Neuronal stem cell (in vitro differentiated cells): ENCODE measurements at regions not wholly inside any gene's neighbourhood (a gene's known extent, or its start where the extent isn't known, plus 50 kb on each side); places are given as distances from the start of the nearest gene placed in this dataset.

Source experiments
- DNase-seq: peaks from one replicate; pipeline ENCODE4 v3.0.0-alpha.2; 2013; ENCODE audit warnings: low spot score
- H2AFZ ChIP-seq: one replicate; pipeline ENCODE4 v1.6.1; 2013; ENCODE audit warnings: mild to moderate bottlenecking, low read length, inconsistent platforms
- H2AK5ac ChIP-seq: 2 replicates; pipeline ENCODE4 v1.6.1; 2013; ENCODE audit warnings: low read depth, mild to moderate bottlenecking, inconsistent platforms, low read length, moderate library complexity, mixed read lengths
- H2BK120ac ChIP-seq: 2 replicates; pipeline ENCODE4 v1.6.1; 2013; ENCODE audit warnings: low read depth, mild to moderate bottlenecking, inconsistent platforms, low read length, moderate library complexity, mixed read lengths
- H2BK12ac ChIP-seq: one replicate; pipeline ENCODE4 v1.6.1; 2013; ENCODE audit warnings: low read length, inconsistent platforms
- H2BK15ac ChIP-seq: 2 replicates; pipeline ENCODE4 v1.6.1; 2013; ENCODE audit warnings: mild to moderate bottlenecking, low read length, inconsistent platforms, mixed read lengths
- H2BK5ac ChIP-seq: one replicate; pipeline ENCODE4 v1.6.1; 2013; ENCODE audit warnings: inconsistent platforms, mild to moderate bottlenecking, low read length, moderate library complexity
- H3K14ac ChIP-seq: one replicate; pipeline ENCODE4 v1.6.1; 2013; ENCODE audit warnings: low read length, inconsistent platforms
- H3K18ac ChIP-seq: 2 replicates; pipeline ENCODE4 v1.6.1; 2013; ENCODE audit warnings: low read length, inconsistent platforms
- H3K23ac ChIP-seq: 2 replicates; pipeline ENCODE4 v1.6.1; 2013; ENCODE audit warnings: low read depth, mild to moderate bottlenecking, mixed read lengths, low read length, inconsistent platforms; ENCODE audit not compliant: poor library complexity
- H3K27ac ChIP-seq: replicated peaks from 3 replicates; pipeline ENCODE4 v1.5.1; 2013; ENCODE audit warnings: low read length, inconsistent platforms
- H3K27me3 ChIP-seq, 3 experiments: 2 replicates each; pipeline ENCODE4 v1.6.1; 2013; ENCODE audit warnings: low read length in 3 of 3, mild to moderate bottlenecking in 2 of 3, inconsistent platforms in 1 of 3, low read depth in 1 of 3, mixed read lengths in 1 of 3, moderate library complexity in 1 of 3; ENCODE audit not compliant: control insufficient read depth in 3 of 3, insufficient read depth in 3 of 3
- H3K36me3 ChIP-seq, 2 donors: replicated peaks in 1 of 2; 2 replicates each; pipeline ENCODE4 v1.6.1; 2013; ENCODE audit warnings: low read length in 2 of 2; ENCODE audit not compliant: control insufficient read depth in 2 of 2, insufficient read depth in 2 of 2
- H3K4ac ChIP-seq: 2 replicates; pipeline ENCODE4 v1.6.1; 2013; ENCODE audit warnings: inconsistent platforms, mild to moderate bottlenecking, low read length, moderate library complexity
- H3K4me1 ChIP-seq, 2 donors: 1 replicate in 1 of 2; 2 replicates in 1 of 2; pipeline ENCODE4 v1.6.1; 2013; ENCODE audit warnings: low read length in 2 of 2, low read depth in 1 of 2; ENCODE audit not compliant: control insufficient read depth in 2 of 2, insufficient read depth in 1 of 2
- H3K4me2 ChIP-seq: one replicate; pipeline ENCODE4 v1.6.1; 2013; ENCODE audit warnings: mild to moderate bottlenecking, low read length, inconsistent platforms; ENCODE audit not compliant: insufficient read depth, poor library complexity, severe bottlenecking
- H3K4me3 ChIP-seq, 2 donors: 2 replicates each; pipeline ENCODE4 v1.5.1; 2013; ENCODE audit warnings: low read length in 2 of 2, mild to moderate bottlenecking in 2 of 2, inconsistent platforms in 1 of 2, moderate library complexity in 1 of 2
- H3K79me1 ChIP-seq: one replicate; pipeline ENCODE4 v1.6.1; 2013; ENCODE audit warnings: low read depth, mild to moderate bottlenecking, inconsistent platforms, low read length, moderate library complexity
- H3K9ac ChIP-seq: one replicate; pipeline ENCODE4 v1.6.1; 2013; ENCODE audit warnings: mild to moderate bottlenecking, low read depth, low read length, inconsistent platforms; ENCODE audit not compliant: poor library complexity
- H3K9me3 ChIP-seq, 2 donors: replicated peaks in 1 of 2; 2 replicates each; pipeline versions ENCODE3 to v1.6.1; 2013; ENCODE audit warnings: low read length in 2 of 2, mild to moderate bottlenecking in 2 of 2, inconsistent platforms in 1 of 2, low read depth in 1 of 2, mixed read lengths in 1 of 2, moderate library complexity in 1 of 2; ENCODE audit not compliant: control insufficient read depth in 2 of 2, insufficient read depth in 1 of 2
- H4K8ac ChIP-seq: one replicate; pipeline ENCODE4 v1.6.1; 2013; ENCODE audit warnings: low read depth, mild to moderate bottlenecking, inconsistent platforms, low read length, moderate library complexity
- H4K91ac ChIP-seq: one replicate; pipeline ENCODE4 v1.6.1; 2013; ENCODE audit warnings: low read length, low read depth, mild to moderate bottlenecking, inconsistent platforms; ENCODE audit not compliant: poor library complexity
- WGBS, 2 donors: extraction: QIAGEN DNeasy Blood & Tissue Kit; methylation state at CpG; one replicate each; pipeline ENCODE4 v1.1.7; 2013; ENCODE audit warnings: missing lambda C conversion rate in 2 of 2, mixed read lengths in 1 of 2; ENCODE audit not compliant: insufficient read length in 2 of 2, insufficient replicate concordance in 1 of 2; ENCODE audit errors: extremely low coverage in 2 of 2; 5-methylcytosine and 5-hydroxymethylcytosine counted together

DNA sequence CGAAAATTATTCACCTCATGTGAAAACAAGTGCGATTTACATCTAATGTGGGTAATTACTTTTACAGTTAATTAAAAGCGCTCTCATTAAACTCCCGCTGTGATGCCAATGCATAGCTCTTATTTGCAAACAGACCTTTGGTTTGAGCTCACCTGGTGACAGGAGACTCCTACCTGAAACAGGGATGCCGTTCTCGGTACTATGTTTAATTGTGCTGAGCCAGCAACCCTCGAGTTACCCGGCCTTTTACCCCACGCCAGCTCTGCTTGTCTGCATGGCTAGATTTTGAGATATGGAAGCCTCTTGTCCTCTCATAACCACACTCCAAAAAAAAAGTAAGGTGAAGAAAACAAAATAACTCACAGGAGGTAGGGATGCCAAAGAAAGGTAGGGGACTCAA is 690.4 kb upstream of the RBFOX1 start:
- Histone ChIP-seq H3K23ac (no peak overlapping the region), H3K4ac (no peak overlapping the region), H3K18ac (no peak overlapping the region), H3K27me3 (no peaks in the 10 kb centered on the region), H3K9ac (no peak overlapping the region), H2BK120ac (no peak overlapping the region), H3K4me3 (no peak overlapping the region), H3K4me1 (peaks cover 0 to 7% of the 10 kb centered on the region in 2 donors), H2BK12ac (no peak overlapping the region), H4K91ac (no peak overlapping the region), H3K9me3 (no peaks in the 10 kb centered on the region), H2BK15ac (no peak overlapping the region), H3K79me1 (no peaks in the 10 kb centered on the region), H3K4me2 (no peak overlapping the region), H2AK5ac (no peak overlapping the region), H2BK5ac (no peak overlapping the region), H3K27ac (no peak overlapping the region), H3K14ac (no peak overlapping the region), H2AFZ (no peak overlapping the region), H3K36me3 (no peaks in the 10 kb centered on the region), H4K8ac (no peak overlapping the region)
- no peak for DNase-seq
- WGBS, 2 donors, result no CpG with 5 or more reads among the region's 9 CpGs

DNA sequence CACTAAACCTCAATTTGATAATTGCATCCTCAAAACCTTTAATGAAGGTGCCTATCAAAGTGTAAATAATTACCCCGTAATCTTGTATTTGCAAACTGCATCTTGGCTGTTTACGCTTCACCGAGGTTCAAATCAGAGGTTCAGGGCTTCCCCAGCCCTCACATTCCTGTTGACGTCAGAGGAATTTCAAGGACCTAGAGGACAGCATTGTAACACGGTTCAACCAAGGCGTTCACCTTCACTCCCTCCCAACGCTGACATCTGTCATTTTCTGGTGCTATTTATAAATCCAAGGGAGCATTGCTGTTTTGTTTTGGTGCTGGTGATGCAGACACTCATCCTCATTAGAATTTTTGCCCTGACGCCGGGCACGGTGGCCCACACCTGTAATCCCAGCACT is 691.6 kb upstream of the RBFOX1 start:
- no peak overlapping the region for H2AFZ ChIP-seq
- no peaks in the 10 kb centered on the region for H3K27me3 ChIP-seq
- H2BK5ac ChIP-seq, result no peak overlapping the region
- peaks cover 0 to 7% of the 10 kb centered on the region in 2 donors for H3K4me1 ChIP-seq
- H3K9ac ChIP-seq, result no peak overlapping the region
- H3K9me3 ChIP-seq, result no peaks in the 10 kb centered on the region
- H3K23ac ChIP-seq, result no peak overlapping the region
- no peaks in the 10 kb centered on the region for H3K36me3 ChIP-seq
- no peak for DNase-seq
- no peak overlapping the region for H2BK12ac ChIP-seq
- H3K27ac ChIP-seq, result no peak overlapping the region
- no peak overlapping the region for H3K4me2 ChIP-seq
- no peak overlapping the region for H2BK15ac ChIP-seq
- H4K91ac ChIP-seq, result no peak overlapping the region
- no peak overlapping the region for H3K4me3 ChIP-seq
- no peak overlapping the region for H3K18ac ChIP-seq
- no peaks in the 10 kb centered on the region for H3K79me1 ChIP-seq
- no peak overlapping the region for H3K14ac ChIP-seq
- H4K8ac ChIP-seq, result no peak overlapping the region
- no peak overlapping the region for H3K4ac ChIP-seq
- H2AK5ac ChIP-seq, result no peak overlapping the region
- no CpG with 5 or more reads among the region's 10 CpGs for WGBS, 2 donors
- H2BK120ac ChIP-seq, result no peak overlapping the region

DNA sequence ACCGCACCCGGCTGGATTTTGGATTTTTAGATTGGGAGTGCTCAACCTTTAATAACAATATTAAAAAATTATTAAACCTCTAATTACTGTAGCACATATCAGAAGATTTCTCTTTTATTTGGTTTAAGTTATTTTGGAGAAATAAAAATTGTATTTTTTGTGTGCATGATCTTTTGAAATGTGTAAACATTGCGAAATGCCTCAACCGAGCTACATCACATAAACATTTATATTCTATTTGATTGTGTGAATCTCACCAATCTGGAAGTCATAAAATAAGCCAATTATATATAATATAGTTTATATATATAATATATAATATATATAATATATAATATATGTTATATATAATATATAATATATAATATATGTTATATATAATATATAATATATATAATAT is 696.2 kb upstream of the RBFOX1 start:
- Histone ChIP-seq H3K4me1 (no peaks in the 10 kb centered on the region), H2BK15ac (no peak overlapping the region), H3K79me1 (no peaks in the 10 kb centered on the region), H3K18ac (no peak overlapping the region), H3K4me3 (no peak overlapping the region), H3K23ac (no peak overlapping the region), H3K4me2 (no peak overlapping the region), H3K36me3 (no peaks in the 10 kb centered on the region), H2BK120ac (no peak overlapping the region), H3K27ac (no peak overlapping the region), H4K91ac (no peak overlapping the region), H4K8ac (no peak overlapping the region), H3K9me3 (no peaks in the 10 kb centered on the region), H2BK5ac (no peak overlapping the region), H3K9ac (no peak overlapping the region), H3K4ac (no peak overlapping the region), H3K27me3 (no peaks in the 10 kb centered on the region), H2AFZ (no peak overlapping the region), H2AK5ac (no peak overlapping the region), H3K14ac (no peak overlapping the region), H2BK12ac (no peak overlapping the region)
- no CpG with 5 or more reads among the region's 4 CpGs for WGBS, 2 donors
- no peak for DNase-seq

DNA sequence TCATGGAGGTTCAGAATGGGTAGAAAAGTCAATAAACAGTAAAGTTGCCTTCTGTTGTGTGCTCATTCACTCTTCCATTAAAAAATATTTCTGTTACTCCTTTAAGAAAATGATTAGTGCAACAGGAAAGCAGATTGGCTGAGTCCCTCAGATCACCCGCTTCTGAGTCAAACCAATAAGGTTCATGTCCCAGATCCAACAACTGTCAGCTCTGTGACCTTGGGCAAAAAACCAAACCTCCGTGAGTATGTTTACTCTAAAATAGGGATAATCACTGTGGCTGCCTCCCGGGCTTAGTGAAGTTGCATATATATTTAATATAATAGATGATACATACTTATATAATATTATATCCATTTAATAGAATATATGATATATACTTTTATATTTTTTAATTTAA is 698.5 kb upstream of the RBFOX1 start:
- Histone ChIP-seq H2BK15ac (no peak overlapping the region), H3K27me3 (no peaks in the 10 kb centered on the region), H3K18ac (no peak overlapping the region), H2AFZ (no peak overlapping the region), H3K9ac (no peak overlapping the region), H2BK5ac (no peak overlapping the region), H3K14ac (no peak overlapping the region), H3K27ac (no peak overlapping the region), H3K4me3 (no peak overlapping the region), H3K4me2 (no peak overlapping the region), H4K8ac (no peak overlapping the region), H2BK120ac (no peak overlapping the region), H2BK12ac (no peak overlapping the region), H4K91ac (no peak overlapping the region), H3K4ac (no peak overlapping the region), H3K4me1 (no peaks in the 10 kb centered on the region), H2AK5ac (no peak overlapping the region), H3K23ac (no peak overlapping the region), H3K79me1 (no peaks in the 10 kb centered on the region), H3K36me3 (no peaks in the 10 kb centered on the region), H3K9me3 (no peaks in the 10 kb centered on the region)
- DNase-seq, result no peak
- WGBS, 2 donors, result no CpG with 5 or more reads among the region's 3 CpGs
